Erythroblast (primary cell): ENCODE measurements at regions not wholly inside any gene's neighbourhood (a gene's known extent, or its start where the extent isn't known, plus 50 kb on each side); places are given as distances from the start of the nearest gene placed in this dataset.
"Not testable (repeated sequence)": the region's sequence is repeated elsewhere in the genome, so short reads cannot be mapped to it uniquely, and the experiment has no call there.

Source experiments
- DNase-seq, 2 experiments: peaks; one replicate each; lab custom pipeline; 2025; lab: John Stamatoyannopoulos, UW
- GATA1 ChIP-seq: IDR thresholded peaks from 2 replicates; pipeline ENCODE4 v1.6.1; 2011; ENCODE audit warnings: low read depth, mild to moderate bottlenecking, control low read depth, low read length, moderate library complexity
- POLR2A ChIP-seq: IDR thresholded peaks from 2 replicates; pipeline ENCODE4 v1.6.1; 2011; ENCODE audit warnings: mild to moderate bottlenecking, low read length

DNA sequence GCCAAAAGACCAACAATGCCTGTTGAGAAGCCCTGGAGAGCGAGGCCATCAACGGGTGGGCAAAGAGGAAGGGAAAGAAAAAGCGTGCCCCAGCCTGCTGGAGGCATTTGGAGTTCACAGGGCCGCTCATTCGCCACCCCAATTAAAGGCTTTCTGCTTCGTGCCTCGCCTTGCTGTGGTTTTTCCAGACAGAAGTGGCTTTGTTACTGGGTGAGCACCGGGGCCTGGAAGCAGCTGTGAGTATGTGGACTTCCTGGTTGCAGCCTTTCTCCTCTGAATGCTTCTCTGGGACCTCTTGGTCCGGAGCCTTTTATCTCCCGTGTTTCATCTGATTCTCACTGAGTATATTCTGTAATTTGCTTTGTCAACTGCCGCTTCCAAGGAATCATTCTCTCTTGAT, 118.1 kb upstream of the EGR2 start:
- DNase-seq = no peak
- TF ChIP-seq POLR2A (no peak), GATA1 (no peak)

GRCh38 chr10:62928763-62929162, 112.6 kb upstream of the EGR2 start:
- DNase-seq = not testable (repeated sequence)

GRCh38 chr10:62926407-62926806, 110.2 kb upstream of the EGR2 start:
- TF ChIP-seq POLR2A = no peak
- no peak for TF ChIP-seq GATA1
- DNase-seq = no peak

GRCh38 chr10:62924344-62924748, 108.2 kb upstream of the EGR2 start:
- no peak for DNase-seq
- TF ChIP-seq GATA1 (no peak), POLR2A (no peak)

- DNase-seq = no peak
- TF ChIP-seq GATA1 = no peak
- no peak for TF ChIP-seq POLR2A
Observed at GRCh38 chr10:62919776-62920175, 103.6 kb upstream of the EGR2 start.

DNA sequence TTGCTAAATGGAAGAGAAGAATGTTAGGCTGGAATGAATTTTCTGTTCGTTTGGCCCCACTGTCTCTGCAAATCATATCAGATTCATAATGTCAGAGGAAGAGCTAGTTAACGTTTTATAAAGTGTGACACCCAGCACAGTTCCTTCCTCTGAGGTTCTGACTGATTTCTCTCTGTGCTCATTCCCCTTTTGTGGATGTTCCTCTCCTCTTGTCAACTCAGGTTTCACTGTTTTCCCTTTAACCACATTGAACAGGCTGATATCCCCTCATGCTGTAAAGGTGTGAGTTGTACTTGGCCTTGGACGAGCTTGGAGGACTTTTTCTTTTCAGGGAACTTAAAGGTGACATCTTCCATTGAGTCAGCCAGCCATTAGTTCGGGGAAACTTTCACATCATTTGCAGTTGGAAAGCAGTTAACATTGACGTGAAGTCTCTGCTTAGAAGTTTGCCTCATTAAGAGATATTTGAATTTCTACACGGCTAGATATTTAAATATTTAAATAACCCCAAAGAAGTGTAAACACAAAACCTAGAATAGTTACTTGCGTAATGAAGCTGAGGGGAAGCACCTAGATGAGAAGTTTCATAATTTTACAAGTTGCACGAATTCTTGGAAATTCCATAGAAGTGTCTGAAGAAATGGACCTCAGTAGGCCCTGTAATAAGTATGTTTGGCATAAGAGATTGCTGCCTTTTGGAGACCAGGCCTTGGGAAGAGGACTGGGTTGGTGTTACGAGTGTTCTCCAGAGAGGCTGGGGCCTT, 101.5 kb upstream of the EGR2 start:
- TF ChIP-seq GATA1 (no peak), POLR2A (no peak)
- no peak for DNase-seq

GRCh38 chr10:62916141-62916603, 100.0 kb upstream of the EGR2 start:
- no peak for DNase-seq
- TF ChIP-seq GATA1 = no peak
- TF ChIP-seq POLR2A = no peak

DNA sequence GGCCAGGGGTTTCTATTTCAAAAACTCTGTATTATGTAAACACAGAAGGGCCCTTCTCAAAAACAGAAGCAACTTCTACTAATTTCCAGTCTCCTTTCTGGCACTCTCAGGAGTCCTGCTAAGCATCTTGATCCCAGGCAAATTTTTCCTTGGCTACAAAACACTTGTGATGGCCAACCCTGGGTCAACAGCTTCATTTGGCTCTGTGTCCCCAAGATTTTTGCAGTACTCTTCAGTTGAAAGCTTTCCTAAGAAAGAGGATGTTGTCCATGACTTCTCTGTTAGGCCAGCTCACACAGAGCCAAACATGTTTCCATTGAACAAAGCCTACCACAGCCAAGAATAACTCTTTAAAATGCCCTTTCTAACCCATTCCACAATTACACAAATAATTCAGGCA, 99.0 kb upstream of the EGR2 start:
- TF ChIP-seq POLR2A (no peak), GATA1 (no peak)
- DNase-seq = no peak

GRCh38 chr10:62912086-62912485, 95.9 kb upstream of the EGR2 start:
- no peak for TF ChIP-seq POLR2A
- TF ChIP-seq GATA1 = no peak
- no peak for DNase-seq

GRCh38 chr10:62911210-62911963, 95.2 kb upstream of the EGR2 start:
- TF ChIP-seq GATA1 (no peak), POLR2A (no peak)
- no peak for DNase-seq

- TF ChIP-seq POLR2A = no peak
- TF ChIP-seq GATA1 = no peak
- no peak for DNase-seq
Observed at GRCh38 chr10:62907470-62908212, 91.5 kb upstream of the EGR2 start.

DNA sequence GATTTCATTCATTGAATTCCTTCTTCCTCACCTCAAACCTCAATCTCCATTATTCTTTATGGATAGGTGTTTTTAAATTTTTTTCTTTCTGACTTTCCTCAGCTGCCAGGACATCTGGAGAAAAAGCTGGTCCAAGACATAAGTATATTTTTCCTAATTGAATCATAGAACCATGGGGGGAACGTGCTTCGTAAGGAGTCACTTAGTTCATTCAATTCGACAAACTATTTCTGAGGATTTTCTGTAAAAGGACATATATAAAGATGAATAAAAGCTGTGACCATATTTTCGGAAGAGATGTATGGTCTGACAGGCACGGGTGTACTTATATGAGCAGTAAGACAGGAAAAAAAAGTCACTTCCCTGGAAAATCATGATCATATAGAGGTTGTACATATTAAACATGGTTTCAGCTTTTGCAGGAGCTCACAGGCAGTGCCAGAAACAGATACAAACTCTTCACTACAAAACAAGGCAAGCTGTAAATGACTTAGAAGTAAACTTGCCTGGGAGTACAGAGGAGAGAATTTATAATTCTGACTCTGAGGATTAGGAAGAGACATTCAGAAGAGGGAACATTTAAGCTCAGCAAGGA, 88.2 kb upstream of the EGR2 start:
- DNase-seq = no peak
- TF ChIP-seq GATA1 (no peak), POLR2A (no peak)

DNA sequence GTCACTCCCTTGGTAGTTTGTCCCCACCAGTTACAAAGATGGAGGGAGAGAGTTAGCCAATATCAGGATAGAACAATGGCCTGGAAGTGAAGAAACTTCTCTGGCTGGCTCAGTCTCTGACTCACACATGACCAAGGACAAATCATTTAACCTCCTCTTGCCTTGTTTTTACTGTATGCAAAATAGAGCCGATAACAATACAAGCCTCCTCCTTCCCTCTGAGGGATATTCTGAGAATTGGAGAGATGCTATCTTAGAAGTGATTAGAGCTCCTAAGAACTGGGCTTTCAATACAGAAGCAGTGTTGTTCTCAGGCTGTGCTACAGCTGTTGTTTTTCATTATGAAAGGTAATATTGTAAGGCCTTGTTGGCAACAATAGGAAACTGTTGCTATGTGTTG, 87.7 kb upstream of the EGR2 start:
- no peak for DNase-seq
- TF ChIP-seq GATA1 = no peak
- TF ChIP-seq POLR2A = no peak

GRCh38 chr10:62900829-62901571, 84.8 kb upstream of the EGR2 start:
- no peak for DNase-seq
- no peak for TF ChIP-seq POLR2A
- TF ChIP-seq GATA1 = no peak
